OCI-LY7 (cell line): ENCODE measurements at regions not wholly inside any gene's neighbourhood (a gene's known extent, or its start where the extent isn't known, plus 50 kb on each side); places are given as distances from the start of the nearest gene placed in this dataset.

Experiments
- CTCF ChIP-seq: fragments of 200-600 bp; sonication (generic); conservative IDR thresholded peaks from 2 replicates; pipeline ENCODE4 v1.5.1; 2014; ENCODE audit warnings: mild to moderate bottlenecking, antibody characterized with exemption, low read length, moderate library complexity, mixed read lengths
- EZH2phosphoT487 ChIP-seq: fragments of 200-600 bp; sonication (generic); IDR thresholded peaks from 2 replicates; pipeline ENCODE4 v1.6.1; 2018; ENCODE audit warnings: low read depth, borderline replicate concordance, mild to moderate bottlenecking, mixed run types, antibody characterized with exemption, low read length, moderate library complexity, mixed read lengths

DNA sequence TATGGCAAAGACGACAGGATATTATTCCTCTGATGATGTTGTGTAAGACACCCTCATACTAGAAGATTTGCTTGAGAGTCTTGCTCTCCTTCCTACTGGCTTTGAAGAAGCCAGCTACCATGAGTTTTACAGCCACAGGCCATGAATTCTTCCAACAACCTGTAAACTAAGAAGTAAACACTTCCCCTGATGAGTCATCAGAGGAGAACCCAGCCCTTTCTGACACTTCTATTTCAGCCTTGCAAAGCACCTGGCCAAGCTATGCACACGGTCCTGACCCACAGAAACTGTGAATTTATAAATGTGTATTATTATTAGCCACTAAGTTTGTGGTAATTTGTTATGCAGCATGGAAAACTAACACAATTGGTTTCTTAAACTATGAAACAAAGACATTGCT lies 288.8 kb upstream of the ADAMTSL1 start:
- TF ChIP-seq CTCF: no peak
- TF ChIP-seq EZH2phosphoT487: no peak
